ENCODE measurements at regions not wholly inside any gene's neighbourhood (a gene's known extent, or its start where the extent isn't known, plus 50 kb on each side); places are given as distances from the start of the nearest gene placed in this dataset.

DNA sequence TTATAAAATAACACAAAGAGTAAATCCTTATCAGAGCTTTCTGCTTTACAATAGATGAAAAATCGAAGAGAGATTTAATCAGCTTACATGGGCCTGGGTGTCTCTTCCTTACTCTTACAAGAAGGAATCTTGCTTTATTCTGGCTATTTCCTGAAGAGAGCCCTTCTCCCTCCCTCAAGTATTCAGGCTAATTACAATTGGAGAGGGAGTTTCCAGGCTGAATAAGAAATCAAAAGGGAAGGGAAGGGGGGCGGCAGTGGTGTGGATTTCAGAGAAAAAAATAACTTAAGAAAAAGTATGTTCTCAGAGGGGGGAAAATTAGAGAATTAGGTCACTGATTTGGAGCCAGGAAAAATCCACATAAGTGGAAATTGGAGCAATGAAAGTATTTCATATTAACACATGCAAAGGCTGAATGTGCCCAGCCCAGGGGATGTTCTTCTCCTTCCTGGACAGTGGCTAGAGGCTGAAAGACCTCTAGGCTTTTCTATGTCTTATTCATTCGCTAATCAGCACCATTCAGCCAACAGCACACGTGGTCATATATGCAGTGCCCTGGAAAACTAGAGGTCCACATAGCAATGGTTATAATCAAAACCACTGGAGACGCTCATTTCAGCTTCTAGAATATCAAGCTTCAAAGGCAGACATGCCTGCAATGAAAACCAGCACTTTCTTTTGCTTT is 158.9 kb upstream of the BTG1 start:
- TF ChIP-seq YY1 (IDR thresholded peaks at IDR 0.05; ENCODE audit: insufficient read depth, insufficient read length) (no peak), SUZ12 (IDR thresholded peaks at IDR 0.05; ENCODE audit: extremely low read depth, insufficient read depth, insufficient read length) (no peak), ZNF274 (IDR thresholded peaks at IDR 0.05; ENCODE audit: low read depth, low read length) (no peak)
- Histone ChIP-seq H3K27me3 (ENCODE audit: insufficient read depth, insufficient read length) (no peaks in the 10 kb centered on the region), H3K9ac (ENCODE audit: insufficient read length, low read depth) (no peak overlapping the region), H3K4me3 (ENCODE audit: insufficient read length, low read depth) (no peak overlapping the region), H3K36me3 (ENCODE audit: insufficient read depth, insufficient read length, low read length) (no peaks in the 10 kb centered on the region), H3K4me1 (ENCODE audit: insufficient read depth, insufficient read length) (peaks cover 3% of the 10 kb centered on the region), H3K9me3 (ENCODE audit: insufficient read depth, low read length) (no peaks in the 10 kb centered on the region)
- DNase-seq (ENCODE audit: low read depth, low spot score): no peak

DNA sequence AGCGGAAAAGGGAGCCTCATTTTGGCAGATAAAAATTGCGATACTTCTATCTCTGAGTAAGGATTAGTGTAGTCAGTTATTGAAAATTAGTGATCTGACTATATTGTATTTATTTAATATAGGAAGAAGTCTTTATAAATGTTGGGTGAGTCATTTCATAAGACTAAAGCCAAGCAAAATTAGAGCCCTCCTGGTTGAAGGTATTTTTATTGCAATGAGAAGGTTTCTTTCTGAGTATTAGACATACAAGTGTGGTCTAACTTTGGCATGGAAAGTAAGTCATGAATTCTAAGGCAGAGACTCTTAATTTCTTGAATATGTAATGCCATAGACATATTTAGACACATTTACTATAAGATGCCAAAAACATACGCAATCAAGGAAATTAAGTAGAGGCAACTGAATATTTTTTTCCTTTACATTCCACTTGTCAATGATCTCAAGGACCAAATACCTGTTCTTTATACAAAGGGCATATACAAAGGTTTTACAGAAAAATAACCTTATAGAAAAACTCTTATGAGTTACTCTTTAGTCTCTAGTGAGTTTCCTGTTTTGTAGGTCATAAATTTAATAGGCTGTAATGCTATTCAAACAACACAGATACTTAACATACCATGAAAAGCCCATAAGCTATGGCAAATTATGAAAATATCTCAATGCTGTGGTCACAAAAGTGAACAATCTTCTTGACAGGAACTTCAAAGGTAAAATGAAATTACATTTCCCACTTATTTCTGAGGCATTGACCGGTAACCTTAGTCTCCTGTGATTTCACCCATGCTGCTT is 156.6 kb upstream of the BTG1 start:
- no peak for TF ChIP-seq SUZ12 (IDR thresholded peaks at IDR 0.05; ENCODE audit: extremely low read depth, insufficient read depth, insufficient read length)
- TF ChIP-seq YY1 (IDR thresholded peaks at IDR 0.05; ENCODE audit: insufficient read depth, insufficient read length): no peak
- no peak for TF ChIP-seq ZNF274 (IDR thresholded peaks at IDR 0.05; ENCODE audit: low read depth, low read length)
- no peak for DNase-seq (ENCODE audit: low read depth, low spot score)
- H3K9me3 ChIP-seq (ENCODE audit: insufficient read depth, low read length): no peaks in the 10 kb centered on the region
- no peaks in the 10 kb centered on the region for H3K36me3 ChIP-seq (ENCODE audit: insufficient read depth, insufficient read length, low read length)
- H3K27me3 ChIP-seq (ENCODE audit: insufficient read depth, insufficient read length): no peaks in the 10 kb centered on the region
- H3K4me1 ChIP-seq (ENCODE audit: insufficient read depth, insufficient read length): peaks cover 3% of the 10 kb centered on the region
- no peak overlapping the region for H3K4me3 ChIP-seq (ENCODE audit: insufficient read length, low read depth)
- H3K9ac ChIP-seq (ENCODE audit: insufficient read length, low read depth): no peak overlapping the region

DNA sequence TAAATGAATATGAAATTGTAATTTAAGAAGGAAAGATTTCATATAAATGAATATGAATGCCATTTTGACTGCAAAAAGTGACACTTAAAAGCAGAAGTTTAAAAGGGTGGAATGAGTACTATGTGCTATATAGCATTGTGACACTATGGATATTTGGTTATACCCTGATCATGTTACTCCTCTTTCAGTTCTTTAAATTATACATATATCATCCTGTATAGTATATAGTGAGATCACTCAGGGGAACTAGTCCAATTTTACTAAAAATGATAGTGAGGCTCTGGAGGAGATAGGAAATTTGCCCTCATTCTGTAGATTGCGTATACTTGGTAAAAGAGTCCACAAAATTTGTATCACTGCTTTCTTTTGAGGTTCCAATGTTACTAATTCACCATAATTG is 155.7 kb upstream of the BTG1 start:
- no peak for DNase-seq (ENCODE audit: low read depth, low spot score)
- TF ChIP-seq SUZ12 (IDR thresholded peaks at IDR 0.05; ENCODE audit: extremely low read depth, insufficient read depth, insufficient read length): no peak
- no peak for TF ChIP-seq ZNF274 (IDR thresholded peaks at IDR 0.05; ENCODE audit: low read depth, low read length)
- no peak for TF ChIP-seq YY1 (IDR thresholded peaks at IDR 0.05; ENCODE audit: insufficient read depth, insufficient read length)
- H3K27me3 ChIP-seq (ENCODE audit: insufficient read depth, insufficient read length): no peaks in the 10 kb centered on the region
- H3K36me3 ChIP-seq (ENCODE audit: insufficient read depth, insufficient read length, low read length): no peaks in the 10 kb centered on the region
- H3K9me3 ChIP-seq (ENCODE audit: insufficient read depth, low read length): no peaks in the 10 kb centered on the region
- H3K4me3 ChIP-seq (ENCODE audit: insufficient read length, low read depth): no peak overlapping the region
- peaks cover 3% of the 10 kb centered on the region for H3K4me1 ChIP-seq (ENCODE audit: insufficient read depth, insufficient read length)
- H3K9ac ChIP-seq (ENCODE audit: insufficient read length, low read depth): no peak overlapping the region

DNA sequence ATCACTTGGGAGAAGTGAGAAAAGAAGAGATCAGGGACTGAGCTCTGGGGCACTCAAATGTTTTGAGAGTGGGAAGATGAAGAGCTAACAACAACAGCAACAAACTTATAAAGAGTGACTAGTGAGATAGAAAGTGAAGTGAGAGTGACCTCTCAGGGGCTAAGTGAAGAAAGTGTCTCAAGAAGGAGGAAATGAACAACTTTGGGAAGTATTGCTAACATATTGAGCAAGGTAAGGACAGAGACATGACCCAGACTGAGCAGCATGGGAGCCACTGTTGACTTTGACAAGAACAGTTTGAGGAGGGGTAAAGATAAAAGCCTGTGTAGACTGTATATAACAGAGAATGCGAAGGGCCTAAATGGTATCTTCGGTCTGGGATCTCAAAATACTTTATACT is 155.1 kb upstream of the BTG1 start:
- no peaks in the 10 kb centered on the region for H3K27me3 ChIP-seq (ENCODE audit: insufficient read depth, insufficient read length)
- H3K9ac ChIP-seq (ENCODE audit: insufficient read length, low read depth): no peak overlapping the region
- H3K36me3 ChIP-seq (ENCODE audit: insufficient read depth, insufficient read length, low read length): no peaks in the 10 kb centered on the region
- H3K9me3 ChIP-seq (ENCODE audit: insufficient read depth, low read length): no peaks in the 10 kb centered on the region
- no peak for DNase-seq (ENCODE audit: low read depth, low spot score)
- H3K4me3 ChIP-seq (ENCODE audit: insufficient read length, low read depth): no peak overlapping the region
- peaks cover 3% of the 10 kb centered on the region for H3K4me1 ChIP-seq (ENCODE audit: insufficient read depth, insufficient read length)
- TF ChIP-seq ZNF274 (IDR thresholded peaks at IDR 0.05; ENCODE audit: low read depth, low read length): no peak
- no peak for TF ChIP-seq YY1 (IDR thresholded peaks at IDR 0.05; ENCODE audit: insufficient read depth, insufficient read length)
- no peak for TF ChIP-seq SUZ12 (IDR thresholded peaks at IDR 0.05; ENCODE audit: extremely low read depth, insufficient read depth, insufficient read length)

DNA sequence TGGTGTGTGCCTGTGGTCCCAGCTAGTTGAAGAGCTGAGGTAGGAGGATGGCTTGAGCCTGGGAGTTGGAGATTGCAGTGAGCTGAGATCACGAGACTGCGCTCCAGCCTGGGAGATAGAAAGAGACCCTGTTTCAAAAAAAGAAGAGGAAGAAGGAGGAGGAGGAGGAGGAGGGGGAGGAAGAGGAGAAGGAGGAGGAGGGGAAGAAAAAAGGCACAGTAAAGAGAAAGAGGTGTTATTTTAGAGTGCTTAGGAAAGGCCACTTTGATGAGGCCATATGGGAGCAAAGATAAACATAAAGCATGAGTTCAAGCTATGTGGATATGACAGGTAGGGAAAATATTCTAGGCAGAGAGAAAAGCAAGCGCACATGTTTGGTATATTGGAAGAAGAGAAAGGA is 154.1 kb upstream of the BTG1 start:
- Histone ChIP-seq H3K9ac (ENCODE audit: insufficient read length, low read depth) (no peak overlapping the region), H3K4me3 (ENCODE audit: insufficient read length, low read depth) (no peak overlapping the region), H3K9me3 (ENCODE audit: insufficient read depth, low read length) (no peaks in the 10 kb centered on the region), H3K4me1 (ENCODE audit: insufficient read depth, insufficient read length) (peaks cover 2% of the 10 kb centered on the region), H3K27me3 (ENCODE audit: insufficient read depth, insufficient read length) (no peaks in the 10 kb centered on the region), H3K36me3 (ENCODE audit: insufficient read depth, insufficient read length, low read length) (no peaks in the 10 kb centered on the region)
- no peak for TF ChIP-seq SUZ12 (IDR thresholded peaks at IDR 0.05; ENCODE audit: extremely low read depth, insufficient read depth, insufficient read length)
- TF ChIP-seq YY1 (IDR thresholded peaks at IDR 0.05; ENCODE audit: insufficient read depth, insufficient read length): no peak
- no peak for TF ChIP-seq ZNF274 (IDR thresholded peaks at IDR 0.05; ENCODE audit: low read depth, low read length)
- no peak for DNase-seq (ENCODE audit: low read depth, low spot score)

DNA sequence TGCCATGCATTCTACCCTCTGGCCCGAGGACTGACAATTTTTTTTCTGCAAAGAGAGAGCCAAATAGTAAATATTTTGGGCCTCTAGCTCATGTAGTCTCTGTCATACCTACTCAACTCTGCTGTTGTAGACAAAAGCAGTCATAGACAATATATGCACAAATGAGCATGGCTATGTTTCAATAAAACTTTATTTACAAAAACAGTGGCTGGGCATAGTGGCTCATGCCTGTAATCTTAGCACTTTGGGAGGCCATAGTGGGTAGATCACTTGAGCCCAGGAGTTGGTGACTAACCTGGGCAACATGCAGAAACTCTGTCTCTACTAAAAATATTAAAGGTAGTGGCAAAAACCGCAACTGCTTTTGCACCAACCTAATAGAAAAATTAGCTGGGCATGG is 153.7 kb upstream of the BTG1 start:
- Histone ChIP-seq H3K4me3 (ENCODE audit: insufficient read length, low read depth) (no peak overlapping the region), H3K27me3 (ENCODE audit: insufficient read depth, insufficient read length) (no peaks in the 10 kb centered on the region), H3K9ac (ENCODE audit: insufficient read length, low read depth) (no peak overlapping the region), H3K36me3 (ENCODE audit: insufficient read depth, insufficient read length, low read length) (no peaks in the 10 kb centered on the region), H3K9me3 (ENCODE audit: insufficient read depth, low read length) (no peaks in the 10 kb centered on the region), H3K4me1 (ENCODE audit: insufficient read depth, insufficient read length) (no peaks in the 10 kb centered on the region)
- no peak for DNase-seq (ENCODE audit: low read depth, low spot score)
- TF ChIP-seq SUZ12 (IDR thresholded peaks at IDR 0.05; ENCODE audit: extremely low read depth, insufficient read depth, insufficient read length) (no peak), ZNF274 (IDR thresholded peaks at IDR 0.05; ENCODE audit: low read depth, low read length) (no peak), YY1 (IDR thresholded peaks at IDR 0.05; ENCODE audit: insufficient read depth, insufficient read length) (no peak)

DNA sequence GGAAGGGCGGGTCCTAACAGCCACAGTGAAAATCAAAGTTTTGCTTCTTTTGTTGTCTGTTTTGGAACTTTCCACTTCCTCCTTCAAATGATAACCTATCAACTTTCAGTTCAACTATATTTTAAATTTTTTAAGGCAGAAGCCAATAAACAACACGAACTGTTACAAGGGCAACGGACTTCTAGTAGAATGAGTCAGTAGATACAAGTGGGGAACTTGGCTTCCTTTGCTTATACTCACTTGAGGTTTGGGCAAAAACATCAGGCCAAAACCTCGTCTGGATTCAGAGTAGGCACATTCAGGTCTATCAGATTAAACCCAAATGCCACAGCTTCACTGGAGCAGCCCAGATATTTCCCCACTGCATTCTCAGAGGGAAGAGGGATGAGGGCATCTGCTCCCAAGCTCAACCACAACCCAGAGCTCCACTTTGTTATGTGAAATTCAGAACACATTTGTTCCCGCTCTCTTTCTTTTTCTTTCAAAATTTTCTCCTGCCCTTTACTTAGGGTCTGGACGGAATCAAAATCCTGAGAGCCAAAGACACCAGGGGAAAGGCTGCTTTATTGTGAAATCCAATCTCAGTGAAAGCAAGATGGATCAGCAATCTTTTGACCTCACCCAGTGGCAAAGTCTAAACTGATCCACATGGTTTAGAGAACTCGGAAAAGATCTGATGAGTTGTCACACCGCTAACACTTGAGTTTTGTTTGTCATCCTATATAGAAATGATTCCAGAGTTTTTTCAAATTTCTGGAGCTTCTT is 152.5 kb upstream of the BTG1 start:
- DNase-seq (ENCODE audit: low read depth, low spot score): no peak
- H3K4me3 ChIP-seq (ENCODE audit: insufficient read length, low read depth): no peak overlapping the region
- no peaks in the 10 kb centered on the region for H3K9me3 ChIP-seq (ENCODE audit: insufficient read depth, low read length)
- no peaks in the 10 kb centered on the region for H3K4me1 ChIP-seq (ENCODE audit: insufficient read depth, insufficient read length)
- TF ChIP-seq SUZ12 (IDR thresholded peaks at IDR 0.05; ENCODE audit: extremely low read depth, insufficient read depth, insufficient read length): no peak
- TF ChIP-seq YY1 (IDR thresholded peaks at IDR 0.05; ENCODE audit: insufficient read depth, insufficient read length): no peak
- TF ChIP-seq ZNF274 (IDR thresholded peaks at IDR 0.05; ENCODE audit: low read depth, low read length): no peak
- no peaks in the 10 kb centered on the region for H3K27me3 ChIP-seq (ENCODE audit: insufficient read depth, insufficient read length)
- H3K36me3 ChIP-seq (ENCODE audit: insufficient read depth, insufficient read length, low read length): no peaks in the 10 kb centered on the region
- H3K9ac ChIP-seq (ENCODE audit: insufficient read length, low read depth): no peak overlapping the region
